22Rv1 (cell line): ENCODE measurements at regions not wholly inside any gene's neighbourhood (a gene's known extent, or its start where the extent isn't known, plus 50 kb on each side); places are given as distances from the start of the nearest gene placed in this dataset.
"Not testable (repeated sequence)": the region's sequence is repeated elsewhere in the genome, so short reads cannot be mapped to it uniquely, and the experiment has no call there.

ENCODE experiments used
- H3K27ac ChIP-seq: fragments of 450-650 bp; 2 replicates; pipeline ENCODE4 v1.5.1; 2017
- CTCF ChIP-seq: fragments of 450-650 bp; IDR thresholded peaks from 2 replicates; pipeline ENCODE4 v1.5.1; 2017; ENCODE audit warnings: mild to moderate bottlenecking
- ZFX ChIP-seq: fragments of 450-650 bp; IDR thresholded peaks from 2 replicates; pipeline ENCODE4 v1.6.1; 2017; ENCODE audit warnings: antibody characterized with exemption, borderline replicate concordance

- TF ChIP-seq ZFX (no peak), CTCF (no peak)
- no peak overlapping the region for H3K27ac ChIP-seq
Measured at GRCh38 chr15:31219221-31219620, 107.4 kb upstream of the KLF13 start.

- H3K27ac ChIP-seq, result no peak overlapping the region
- TF ChIP-seq CTCF, result no peak
- TF ChIP-seq ZFX, result no peak
Measured at GRCh38 chr15:31221936-31222515, 104.6 kb upstream of the KLF13 start.

- TF ChIP-seq ZFX (no peak), CTCF (no peak)
- H3K27ac ChIP-seq, result no peak overlapping the region
Measured at GRCh38 chr15:31222773-31223341, 103.8 kb upstream of the KLF13 start.

GRCh38 chr15:31223478-31224350, 102.9 kb upstream of the KLF13 start:
- H3K27ac ChIP-seq, result no peak overlapping the region
- no peak for TF ChIP-seq CTCF
- TF ChIP-seq ZFX, result no peak

GRCh38 chr15:31224661-31225060, 102.0 kb upstream of the KLF13 start:
- H3K27ac ChIP-seq, result not testable (repeated sequence)

GRCh38 chr15:31225356-31225955, 101.2 kb upstream of the KLF13 start:
- TF ChIP-seq CTCF, result no peak
- no peak for TF ChIP-seq ZFX
- no peak overlapping the region for H3K27ac ChIP-seq

- TF ChIP-seq CTCF (no peak), ZFX (no peak)
- no peak overlapping the region for H3K27ac ChIP-seq
Measured at GRCh38 chr15:31226021-31226420, 100.6 kb upstream of the KLF13 start.
